AG09319 (cell line): ENCODE measurements at regions not wholly inside any gene's neighbourhood (a gene's known extent, or its start where the extent isn't known, plus 50 kb on each side); places are given as distances from the start of the nearest gene placed in this dataset.
"Not testable (repeated sequence)": the region's sequence is repeated elsewhere in the genome, so short reads cannot be mapped to it uniquely, and the experiment has no call there.

ENCODE experiments used
- DNase-seq: peaks from one replicate; pipeline ENCODE4 v3.0.0-alpha.2; 2010; ENCODE audit warnings: low read depth; ENCODE audit errors: extremely low read depth
- TF ChIP-seq, protein P1 (sequence below): IDR thresholded peaks from 2 replicates; pipeline ENCODE4 v1.5.1; 2011; ENCODE audit warnings: low read depth, mild to moderate bottlenecking, inconsistent platforms, low read length, moderate library complexity

DNA sequence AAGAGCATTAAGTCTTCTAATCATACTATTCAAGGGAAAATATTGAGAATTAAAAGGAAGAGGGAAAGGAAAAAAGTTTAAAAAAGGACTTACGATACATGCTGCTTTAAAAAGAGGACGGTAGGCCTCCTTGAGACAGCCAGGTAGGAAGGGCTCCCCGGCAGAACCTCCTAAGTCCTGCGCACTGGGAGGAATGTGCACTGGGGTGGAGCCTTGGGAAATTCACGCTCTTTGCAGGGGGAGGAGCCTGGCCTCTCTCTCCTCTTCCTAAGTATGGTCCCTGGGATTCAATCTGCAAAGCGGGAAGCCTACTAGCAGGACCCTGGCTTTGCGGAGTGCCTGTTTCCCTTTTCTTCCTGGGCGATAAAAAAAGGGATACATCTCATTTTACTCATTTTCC lies 553.0 kb downstream of the RPS29 start:
- no peak for DNase-seq
- TF ChIP-seq, protein P1, sequence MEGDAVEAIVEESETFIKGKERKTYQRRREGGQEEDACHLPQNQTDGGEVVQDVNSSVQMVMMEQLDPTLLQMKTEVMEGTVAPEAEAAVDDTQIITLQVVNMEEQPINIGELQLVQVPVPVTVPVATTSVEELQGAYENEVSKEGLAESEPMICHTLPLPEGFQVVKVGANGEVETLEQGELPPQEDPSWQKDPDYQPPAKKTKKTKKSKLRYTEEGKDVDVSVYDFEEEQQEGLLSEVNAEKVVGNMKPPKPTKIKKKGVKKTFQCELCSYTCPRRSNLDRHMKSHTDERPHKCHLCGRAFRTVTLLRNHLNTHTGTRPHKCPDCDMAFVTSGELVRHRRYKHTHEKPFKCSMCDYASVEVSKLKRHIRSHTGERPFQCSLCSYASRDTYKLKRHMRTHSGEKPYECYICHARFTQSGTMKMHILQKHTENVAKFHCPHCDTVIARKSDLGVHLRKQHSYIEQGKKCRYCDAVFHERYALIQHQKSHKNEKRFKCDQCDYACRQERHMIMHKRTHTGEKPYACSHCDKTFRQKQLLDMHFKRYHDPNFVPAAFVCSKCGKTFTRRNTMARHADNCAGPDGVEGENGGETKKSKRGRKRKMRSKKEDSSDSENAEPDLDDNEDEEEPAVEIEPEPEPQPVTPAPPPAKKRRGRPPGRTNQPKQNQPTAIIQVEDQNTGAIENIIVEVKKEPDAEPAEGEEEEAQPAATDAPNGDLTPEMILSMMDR, result no peak

DNA sequence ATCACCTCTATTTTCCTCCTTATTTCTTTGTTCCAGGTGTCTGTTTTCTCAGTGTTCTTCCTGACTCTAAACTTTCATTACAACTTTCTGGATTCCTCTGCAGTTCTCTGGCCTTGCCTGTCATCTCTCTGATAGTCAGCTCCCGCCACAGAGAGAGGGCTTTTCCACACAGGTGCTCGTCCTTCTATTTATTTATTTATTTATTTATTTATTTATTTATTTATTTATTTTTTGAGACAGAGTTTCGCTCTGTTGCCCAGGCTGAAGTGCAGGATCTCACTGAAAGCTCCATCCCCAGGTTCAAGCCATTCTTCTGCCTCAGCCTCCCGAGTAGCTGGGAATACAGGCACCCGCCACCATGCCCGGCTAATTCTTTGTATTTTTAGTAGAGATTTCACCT lies 554.5 kb downstream of the RPS29 start:
- not testable (repeated sequence) for DNase-seq

DNA sequence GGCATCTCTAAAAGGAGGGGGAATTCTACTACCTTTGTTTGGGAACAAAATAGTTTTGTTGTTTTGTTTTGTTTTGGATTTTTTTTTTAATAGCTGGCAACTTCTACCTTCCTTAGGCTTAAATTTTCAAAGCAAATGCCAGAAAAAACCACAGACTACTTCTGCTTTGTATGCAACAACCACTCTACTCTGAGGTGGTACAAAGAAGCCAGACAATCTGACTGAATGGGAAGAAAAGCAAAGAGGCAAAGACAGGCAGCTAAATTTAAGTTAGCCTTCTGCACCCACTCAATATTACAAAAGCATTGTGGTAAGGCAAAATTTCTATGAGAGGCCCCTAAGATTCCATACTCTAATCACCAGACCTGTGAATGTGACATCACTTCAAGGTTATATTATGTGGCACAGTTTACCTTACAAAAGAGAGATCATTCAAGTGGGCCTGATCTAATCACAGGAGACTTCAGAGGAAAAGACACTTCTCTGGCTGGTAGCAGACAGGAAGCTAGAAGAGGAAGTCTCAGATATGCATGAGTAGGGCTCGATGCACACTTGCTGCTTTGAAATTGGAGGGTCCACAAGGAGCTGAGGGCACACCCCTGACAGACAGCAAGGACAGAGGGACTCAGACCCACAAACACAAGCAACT lies 566.6 kb downstream of the RPS29 start:
- TF ChIP-seq, protein P1, result no peak
- no peak for DNase-seq

DNA sequence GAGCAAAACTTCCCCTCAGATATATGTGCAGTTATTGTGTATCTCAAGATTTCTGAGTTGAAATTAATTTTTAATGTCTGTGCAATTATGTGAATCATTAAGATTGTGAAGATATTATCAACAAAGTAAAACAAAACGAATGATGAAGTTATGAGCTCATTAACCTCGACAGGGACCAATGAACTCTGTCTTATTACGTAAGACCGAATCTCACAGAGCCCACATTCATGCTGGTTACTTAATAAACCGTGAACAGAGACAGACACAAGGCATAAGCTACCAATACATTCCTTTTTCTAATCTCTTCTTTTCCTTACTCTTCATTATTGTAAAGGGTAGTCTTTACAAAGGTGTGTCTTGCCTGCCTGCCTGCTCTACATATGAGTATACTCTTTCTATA lies 568.7 kb downstream of the RPS29 start:
- DNase-seq, result no peak
- TF ChIP-seq, protein P1, result no peak

DNA sequence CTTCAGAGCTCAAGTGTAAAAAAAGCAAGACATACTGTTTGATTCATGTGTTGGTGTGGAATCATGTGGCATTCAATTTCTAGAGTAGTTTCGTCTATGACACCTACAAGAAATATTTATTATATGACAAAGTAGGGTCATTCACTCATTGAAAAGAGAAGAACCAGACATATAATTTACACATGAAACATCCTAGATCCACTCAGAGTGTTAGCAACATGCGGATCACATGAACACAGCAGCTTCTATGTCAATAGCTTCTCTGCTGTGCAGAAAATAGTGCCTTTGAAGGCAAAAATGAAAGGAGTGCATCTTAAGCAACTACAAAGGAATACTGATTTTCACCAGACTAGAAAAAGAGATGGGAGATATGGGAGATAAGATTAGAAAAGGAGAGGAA lies 569.8 kb downstream of the RPS29 start:
- DNase-seq, result no peak
- TF ChIP-seq, protein P1, result no peak

DNA sequence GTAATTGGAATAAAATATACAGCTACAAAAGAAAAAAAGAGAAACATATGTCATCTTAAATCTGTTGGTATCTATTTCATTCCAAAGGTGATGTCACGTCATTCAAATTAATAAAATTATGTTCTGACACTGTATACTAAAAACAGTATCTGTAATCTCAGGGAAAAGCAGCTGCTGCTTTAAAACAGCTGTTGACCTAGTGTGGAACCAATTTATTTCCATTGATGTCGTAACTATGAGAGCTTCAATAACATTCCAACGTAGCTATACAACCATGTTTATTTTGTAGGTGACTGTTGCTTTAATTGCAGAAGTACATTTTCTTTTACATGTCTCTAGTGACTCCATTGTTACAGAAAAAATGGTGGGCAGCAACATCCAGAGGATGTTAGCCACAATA lies 571.7 kb downstream of the RPS29 start:
- TF ChIP-seq, protein P1, result no peak

DNA sequence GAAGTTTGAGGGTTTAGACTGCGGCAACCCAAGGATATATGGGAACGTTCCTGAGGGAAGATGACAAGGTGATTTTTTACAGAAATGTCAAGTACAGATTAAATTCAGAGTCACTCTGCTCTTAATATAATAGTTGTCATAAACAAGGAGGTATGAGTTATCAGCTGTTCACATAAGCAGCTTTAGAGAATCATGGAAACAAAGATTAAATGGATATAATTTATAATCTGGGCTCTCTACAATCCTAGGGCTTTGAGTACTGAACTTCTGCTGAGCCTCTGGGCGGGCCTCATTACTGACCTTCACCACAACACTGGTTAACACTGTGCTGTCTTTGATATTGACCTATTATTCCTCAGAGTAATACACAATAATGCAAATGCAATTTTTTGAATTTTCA lies 577.8 kb downstream of the RPS29 start:
- DNase-seq, result no peak
- TF ChIP-seq, protein P1, result no peak

More for the DNA sequence above, 571.7 kb downstream of the RPS29 start:
- no peak for DNase-seq

DNA sequence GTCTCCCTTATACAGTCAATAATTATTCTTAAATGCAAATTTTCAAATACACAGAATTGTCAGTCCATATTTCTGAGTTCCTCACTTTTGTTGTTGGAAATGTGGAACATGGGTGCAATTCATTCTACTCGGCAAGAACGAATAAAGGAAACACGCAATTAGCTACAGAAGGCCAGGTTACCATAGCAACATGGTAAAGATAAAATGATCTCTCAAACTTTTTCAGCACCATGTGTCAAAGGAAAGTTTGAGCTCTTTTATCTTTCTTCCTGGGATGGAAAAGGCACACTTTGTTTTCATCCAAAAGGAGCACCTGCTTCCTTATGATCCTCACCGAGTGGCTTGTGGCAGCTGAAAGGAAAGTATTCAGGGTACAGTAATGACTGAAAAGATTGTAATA lies 595.0 kb downstream of the RPS29 start:
- TF ChIP-seq, protein P1, result no peak
- no peak for DNase-seq
